LNCaP clone FGC (cell line): ENCODE measurements at regions not wholly inside any gene's neighbourhood (a gene's known extent, or its start where the extent isn't known, plus 50 kb on each side); places are given as distances from the start of the nearest gene placed in this dataset.

Source experiments
- DNase-seq: peaks from one replicate; pipeline ENCODE4 v3.0.0-alpha.2; 2011; ENCODE audit warnings: low read depth
- H3K4me3 ChIP-seq: 2 replicates; pipeline ENCODE4 v1.5.1; 2011; ENCODE audit warnings: mild to moderate bottlenecking, low read depth, low read length, control low read depth
- CTCF ChIP-seq: IDR thresholded peaks from 2 replicates; pipeline ENCODE4 v1.5.1; 2012; ENCODE audit warnings: mild to moderate bottlenecking; ENCODE audit not compliant: control insufficient read depth, insufficient read depth; ENCODE audit errors: extremely low read depth

GRCh38 chr4:3673716-3674478, 92.3 kb upstream of the ADRA2C start:
- no peak for DNase-seq
- no peak overlapping the region for H3K4me3 ChIP-seq
- no peak for TF ChIP-seq CTCF

GRCh38 chr4:3673176-3673575, 93.0 kb upstream of the ADRA2C start:
- TF ChIP-seq CTCF: no peak
- no peak for DNase-seq

GRCh38 chr4:3672465-3672831, 93.7 kb upstream of the ADRA2C start:
- no peak for DNase-seq
- no peak overlapping the region for H3K4me3 ChIP-seq
- no peak for TF ChIP-seq CTCF

More at GRCh38 chr4:3673176-3673575, 93.0 kb upstream of the ADRA2C start:
- no peak overlapping the region for H3K4me3 ChIP-seq

GRCh38 chr4:3671571-3672464, 94.4 kb upstream of the ADRA2C start:
- DNase-seq: peak; percentile 61
- peak overlapping the region; percentile 19 for H3K4me3 ChIP-seq

GRCh38 chr4:3670521-3671519, 95.4 kb upstream of the ADRA2C start:
- TF ChIP-seq CTCF: no peak
- H3K4me3 ChIP-seq: no peak overlapping the region
- no peak for DNase-seq

More at GRCh38 chr4:3671571-3672464, 94.4 kb upstream of the ADRA2C start:
- TF ChIP-seq CTCF: no peak

GRCh38 chr4:3669553-3669949, 96.6 kb upstream of the ADRA2C start:
- no peak for DNase-seq
- TF ChIP-seq CTCF: no peak
- H3K4me3 ChIP-seq: no peak overlapping the region
